ENCODE measurements at regions not wholly inside any gene's neighbourhood (a gene's known extent, or its start where the extent isn't known, plus 50 kb on each side); places are given as distances from the start of the nearest gene placed in this dataset.

- Histone ChIP-seq H3K4me1 (ENCODE audit: control insufficient read depth, insufficient read depth, low read length) (no peaks in the 10 kb centered on the region), H3K27ac (ENCODE audit: low read length) (no peak overlapping the region), H3K4me3 (ENCODE audit: low read depth in 2 of 2, low read length in 2 of 2) (no peak overlapping the region), H3K36me3 (ENCODE audit: control insufficient read depth, insufficient read depth, low read length) (no peaks in the 10 kb centered on the region), H3K27me3 (ENCODE audit: control insufficient read depth, insufficient read depth, low read length) (no peaks in the 10 kb centered on the region; the same call in 1 of the 2 replicates), H3K9me3 (ENCODE audit: control insufficient read depth, insufficient read depth, low read depth, low read length) (no peaks in the 10 kb centered on the region)
- in situ Hi-C loops (cut with HindIII; ENCODE audit: low pct_unique_long_range_greater_than_20kb, low sequenced_read_pairs) (no loop called here), intact Hi-C loops (cut with micrococcal nuclease; ENCODE audit: unreplicated experiment) (no loop called here)
- ATAC-seq (no peak), DNase-seq (ENCODE audit: low read depth, low spot score) (no peak)
- CTCF ChIA-PET = no interaction called here
- TF ChIP-seq TCF7L2 (IDR thresholded peaks at IDR 0.05; ENCODE audit: low read depth, low read length) (no peak), POLR2AphosphoS5 (IDR thresholded peaks at IDR 0.05; ENCODE audit: low read depth, low read length) (no peak), SIN3A (IDR thresholded peaks at IDR 0.05; ENCODE audit: borderline replicate concordance, insufficient read depth, low read depth, low read length) (no peak), CTCF (IDR thresholded peaks at IDR 0.05) (no peak)
- TF ChIP-seq, protein P1, sequence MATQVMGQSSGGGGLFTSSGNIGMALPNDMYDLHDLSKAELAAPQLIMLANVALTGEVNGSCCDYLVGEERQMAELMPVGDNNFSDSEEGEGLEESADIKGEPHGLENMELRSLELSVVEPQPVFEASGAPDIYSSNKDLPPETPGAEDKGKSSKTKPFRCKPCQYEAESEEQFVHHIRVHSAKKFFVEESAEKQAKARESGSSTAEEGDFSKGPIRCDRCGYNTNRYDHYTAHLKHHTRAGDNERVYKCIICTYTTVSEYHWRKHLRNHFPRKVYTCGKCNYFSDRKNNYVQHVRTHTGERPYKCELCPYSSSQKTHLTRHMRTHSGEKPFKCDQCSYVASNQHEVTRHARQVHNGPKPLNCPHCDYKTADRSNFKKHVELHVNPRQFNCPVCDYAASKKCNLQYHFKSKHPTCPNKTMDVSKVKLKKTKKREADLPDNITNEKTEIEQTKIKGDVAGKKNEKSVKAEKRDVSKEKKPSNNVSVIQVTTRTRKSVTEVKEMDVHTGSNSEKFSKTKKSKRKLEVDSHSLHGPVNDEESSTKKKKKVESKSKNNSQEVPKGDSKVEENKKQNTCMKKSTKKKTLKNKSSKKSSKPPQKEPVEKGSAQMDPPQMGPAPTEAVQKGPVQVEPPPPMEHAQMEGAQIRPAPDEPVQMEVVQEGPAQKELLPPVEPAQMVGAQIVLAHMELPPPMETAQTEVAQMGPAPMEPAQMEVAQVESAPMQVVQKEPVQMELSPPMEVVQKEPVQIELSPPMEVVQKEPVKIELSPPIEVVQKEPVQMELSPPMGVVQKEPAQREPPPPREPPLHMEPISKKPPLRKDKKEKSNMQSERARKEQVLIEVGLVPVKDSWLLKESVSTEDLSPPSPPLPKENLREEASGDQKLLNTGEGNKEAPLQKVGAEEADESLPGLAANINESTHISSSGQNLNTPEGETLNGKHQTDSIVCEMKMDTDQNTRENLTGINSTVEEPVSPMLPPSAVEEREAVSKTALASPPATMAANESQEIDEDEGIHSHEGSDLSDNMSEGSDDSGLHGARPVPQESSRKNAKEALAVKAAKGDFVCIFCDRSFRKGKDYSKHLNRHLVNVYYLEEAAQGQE (IDR thresholded peaks at IDR 0.05; ENCODE audit: insufficient read depth in 1 of 2, low read depth in 2 of 2, low read length in 1 of 2) = no peak
- BruUV-seq (replicated peaks) = no TSS peak
- POLR2A ChIA-PET = no interaction called here
These were observed 331.4 kb downstream of the BCAT1 start for GRCh38 chr12:24617471-24617870.

- in situ Hi-C loops (cut with HindIII; ENCODE audit: low pct_unique_long_range_greater_than_20kb, low sequenced_read_pairs) (no loop called here), intact Hi-C loops (cut with micrococcal nuclease; ENCODE audit: unreplicated experiment) (no loop called here)
- no peak for TF ChIP-seq CTCF (IDR thresholded peaks at IDR 0.05)
- no peak for TF ChIP-seq TCF7L2 (IDR thresholded peaks at IDR 0.05; ENCODE audit: low read depth, low read length)
- TF ChIP-seq, protein P1 (IDR thresholded peaks at IDR 0.05; ENCODE audit: insufficient read depth in 1 of 2, low read depth in 2 of 2, low read length in 1 of 2) = no peak
- TF ChIP-seq POLR2AphosphoS5 (IDR thresholded peaks at IDR 0.05; ENCODE audit: low read depth, low read length) = no peak
- no peak for TF ChIP-seq SIN3A (IDR thresholded peaks at IDR 0.05; ENCODE audit: borderline replicate concordance, insufficient read depth, low read depth, low read length)
- BruUV-seq (replicated peaks) = no TSS peak
- POLR2A ChIA-PET = no interaction called here
- CTCF ChIA-PET = no interaction called here
- Histone ChIP-seq H3K27me3 (ENCODE audit: control insufficient read depth, insufficient read depth, low read length) (no peaks in the 10 kb centered on the region; the same call in 1 of the 2 replicates), H3K4me1 (ENCODE audit: control insufficient read depth, insufficient read depth, low read length) (no peaks in the 10 kb centered on the region), H3K4me3 (ENCODE audit: low read depth in 2 of 2, low read length in 2 of 2) (no peak overlapping the region), H3K27ac (ENCODE audit: low read length) (no peak overlapping the region), H3K36me3 (ENCODE audit: control insufficient read depth, insufficient read depth, low read length) (no peaks in the 10 kb centered on the region), H3K9me3 (ENCODE audit: control insufficient read depth, insufficient read depth, low read depth, low read length) (no peaks in the 10 kb centered on the region)
- DNase-seq (ENCODE audit: low read depth, low spot score) = no peak
- no peak for ATAC-seq
These were observed 332.9 kb downstream of the BCAT1 start for GRCh38 chr12:24615967-24616411.

All from Panc1 (cell line).